Right lung (tissue), 2 donors: ENCODE measurements at regions not wholly inside any gene's neighbourhood (a gene's known extent, or its start where the extent isn't known, plus 50 kb on each side); places are given as distances from the start of the nearest gene placed in this dataset.

Experiments
- DNase-seq, 2 donors: peaks; one replicate each; pipeline ENCODE4 v3.0.0-alpha.2; 2013

- no peak for DNase-seq
Observed at GRCh38 chr20:62545271-62545670, 69.5 kb upstream of the GATA5 start.

GRCh38 chr20:62545901-62546525 lies 70.2 kb upstream of the GATA5 start:
- DNase-seq: no peak

GRCh38 chr20:62546606-62547005 lies 70.8 kb upstream of the GATA5 start:
- DNase-seq: no peak

GRCh38 chr20:62547364-62547763 lies 71.6 kb upstream of the GATA5 start:
- DNase-seq: no peak

GRCh38 chr20:62548471-62548870 lies 72.7 kb upstream of the GATA5 start:
- DNase-seq: no peak

- no peak for DNase-seq
Observed at GRCh38 chr20:62549029-62549428, 73.2 kb upstream of the GATA5 start.

GRCh38 chr20:62549499-62550086 lies 73.8 kb upstream of the GATA5 start:
- no peak for DNase-seq

GRCh38 chr20:62550087-62550632 lies 74.4 kb upstream of the GATA5 start:
- no peak for DNase-seq

GRCh38 chr20:62551407-62552323 lies 75.9 kb upstream of the GATA5 start:
- no peak for DNase-seq

GRCh38 chr20:62552613-62553012 lies 76.8 kb upstream of the GATA5 start:
- DNase-seq: no peak

GRCh38 chr20:62553136-62553837 lies 77.5 kb upstream of the GATA5 start:
- no peak for DNase-seq

GRCh38 chr20:62553838-62554161 lies 78.0 kb upstream of the GATA5 start:
- DNase-seq: no peak

GRCh38 chr20:62554214-62554897 lies 78.6 kb upstream of the GATA5 start:
- no peak for DNase-seq

GRCh38 chr20:62554898-62555641 lies 79.3 kb upstream of the GATA5 start:
- DNase-seq: no peak

GRCh38 chr20:62555642-62556420 lies 80.0 kb upstream of the GATA5 start:
- DNase-seq: no peak

- no peak for DNase-seq
Observed at GRCh38 chr20:62557462-62557861, 81.7 kb upstream of the GATA5 start.

- DNase-seq: no peak
Observed at GRCh38 chr20:62557999-62558408, 82.2 kb upstream of the GATA5 start.

GRCh38 chr20:62558779-62559178 lies 83.0 kb upstream of the GATA5 start:
- DNase-seq: no peak

GRCh38 chr20:62560162-62560561 lies 82.1 kb upstream of the SLCO4A1 start:
- no peak for DNase-seq

GRCh38 chr20:62561182-62561581 lies 81.1 kb upstream of the SLCO4A1 start:
- no peak for DNase-seq
